ENCODE measurements at regions not wholly inside any gene's neighbourhood (a gene's known extent, or its start where the extent isn't known, plus 50 kb on each side); places are given as distances from the start of the nearest gene placed in this dataset.

DNA sequence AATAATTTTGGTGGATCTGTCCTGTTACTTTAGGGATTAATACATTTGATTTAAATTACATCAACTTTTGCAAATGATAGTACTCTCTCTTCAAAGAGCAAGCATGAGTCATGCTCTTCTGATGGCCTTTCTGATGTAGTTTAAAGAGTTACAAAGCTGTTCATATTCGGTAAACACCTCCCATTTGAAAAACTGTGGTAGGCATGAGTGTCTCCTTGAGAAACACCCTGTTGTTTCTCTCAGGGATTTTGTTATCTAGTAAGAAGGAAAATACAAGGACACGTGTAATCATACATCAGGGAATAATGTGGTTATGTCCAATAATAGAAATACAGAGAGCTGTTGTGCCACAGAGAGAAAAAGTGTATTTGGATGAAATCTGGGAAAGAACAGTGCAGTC, 53.3 kb upstream of the E2F7 start:
- ATAC-seq = no peak

DNA sequence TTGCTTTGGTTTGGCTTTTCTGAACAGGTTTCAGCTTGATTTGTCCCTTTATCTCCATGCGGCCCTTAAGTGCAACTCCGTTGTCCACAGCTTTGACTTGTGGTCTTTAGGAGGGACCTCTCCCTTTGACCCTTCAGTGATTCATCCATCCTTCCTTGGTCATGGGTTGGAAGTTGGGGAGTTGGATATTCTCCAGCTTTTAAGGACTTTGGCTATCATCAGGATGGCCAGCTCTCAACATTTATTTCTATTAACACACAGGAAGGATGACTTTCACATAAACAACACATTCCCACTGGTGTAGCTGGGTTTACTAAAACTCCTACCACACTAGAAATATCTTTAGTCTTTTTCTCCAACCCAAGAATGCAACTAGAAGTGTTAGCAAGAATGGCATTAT, 50.9 kb upstream of the E2F7 start:
- TF ChIP-seq, protein P1, sequence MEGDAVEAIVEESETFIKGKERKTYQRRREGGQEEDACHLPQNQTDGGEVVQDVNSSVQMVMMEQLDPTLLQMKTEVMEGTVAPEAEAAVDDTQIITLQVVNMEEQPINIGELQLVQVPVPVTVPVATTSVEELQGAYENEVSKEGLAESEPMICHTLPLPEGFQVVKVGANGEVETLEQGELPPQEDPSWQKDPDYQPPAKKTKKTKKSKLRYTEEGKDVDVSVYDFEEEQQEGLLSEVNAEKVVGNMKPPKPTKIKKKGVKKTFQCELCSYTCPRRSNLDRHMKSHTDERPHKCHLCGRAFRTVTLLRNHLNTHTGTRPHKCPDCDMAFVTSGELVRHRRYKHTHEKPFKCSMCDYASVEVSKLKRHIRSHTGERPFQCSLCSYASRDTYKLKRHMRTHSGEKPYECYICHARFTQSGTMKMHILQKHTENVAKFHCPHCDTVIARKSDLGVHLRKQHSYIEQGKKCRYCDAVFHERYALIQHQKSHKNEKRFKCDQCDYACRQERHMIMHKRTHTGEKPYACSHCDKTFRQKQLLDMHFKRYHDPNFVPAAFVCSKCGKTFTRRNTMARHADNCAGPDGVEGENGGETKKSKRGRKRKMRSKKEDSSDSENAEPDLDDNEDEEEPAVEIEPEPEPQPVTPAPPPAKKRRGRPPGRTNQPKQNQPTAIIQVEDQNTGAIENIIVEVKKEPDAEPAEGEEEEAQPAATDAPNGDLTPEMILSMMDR (IDR thresholded peaks at IDR 0.05) = no peak
- TF ChIP-seq POLR2A (IDR thresholded peaks at IDR 0.05) = no peak
- intact Hi-C loops (cut with DNase I) = no loop called here
- Histone ChIP-seq H3K27me3 (no peaks in the 10 kb centered on the region), H3K4me1 (no peaks in the 10 kb centered on the region), H3K36me3 (replicated peaks in 1 of 2; ENCODE audit: insufficient read depth in 1 of 2, low read depth in 2 of 2) (no peaks in the 10 kb centered on the region), H3K9me3 (no peaks in the 10 kb centered on the region), H3K4me3 (no peak overlapping the region), H3K27ac (no peak overlapping the region)
- 60 to 81% methylated on average over 2 of the region's 2 CpGs for WGBS, 2 donors
- ATAC-seq (no peak), DNase-seq (no peak)

More for the DNA sequence above, 53.3 kb upstream of the E2F7 start:
- Histone ChIP-seq H3K27me3 (no peaks in the 10 kb centered on the region), H3K9me3 (no peaks in the 10 kb centered on the region), H3K4me1 (no peaks in the 10 kb centered on the region), H3K27ac (no peak overlapping the region), H3K36me3 (replicated peaks in 1 of 2; ENCODE audit: insufficient read depth in 1 of 2, low read depth in 2 of 2) (no peaks in the 10 kb centered on the region), H3K4me3 (no peak overlapping the region)
- TF ChIP-seq, protein P1 (IDR thresholded peaks at IDR 0.05) = no peak
- TF ChIP-seq POLR2A (IDR thresholded peaks at IDR 0.05) = no peak
- WGBS, 2 donors = 30 to 39% methylated on average over 2 of the region's 2 CpGs
- intact Hi-C loops (cut with DNase I) = no loop called here
- no peak for DNase-seq

DNA sequence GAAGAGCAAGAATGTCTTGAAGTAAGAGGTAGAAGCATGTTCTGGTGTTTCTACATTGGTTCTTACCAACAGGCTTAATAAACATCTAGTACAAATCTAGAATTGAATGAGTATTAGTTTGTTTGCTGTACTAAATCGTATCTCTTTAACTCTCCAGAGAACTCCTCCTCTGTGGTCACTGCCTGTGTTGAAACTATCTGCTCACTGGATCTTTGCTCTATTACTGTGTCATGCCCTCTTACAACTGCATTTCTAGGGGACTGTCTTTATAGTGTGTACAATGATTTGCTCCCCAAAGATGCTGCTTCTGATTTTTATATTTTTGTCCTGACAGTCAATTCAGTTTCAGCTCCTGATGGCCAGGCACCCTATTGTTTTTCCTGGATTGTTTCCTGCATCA, 50.1 kb upstream of the E2F7 start:
- Histone ChIP-seq H3K36me3 (replicated peaks in 1 of 2; ENCODE audit: insufficient read depth in 1 of 2, low read depth in 2 of 2) (no peaks in the 10 kb centered on the region), H3K4me3 (no peak overlapping the region), H3K4me1 (no peaks in the 10 kb centered on the region), H3K27me3 (no peaks in the 10 kb centered on the region), H3K9me3 (peaks cover 0 to under 1% (median 0%) of the 10 kb centered on the region in 3 donors), H3K27ac (no peak overlapping the region)
- WGBS, 2 donors = 63 to 75% methylated on average over 1 of the region's 1 CpG
- TF ChIP-seq, protein P1 (IDR thresholded peaks at IDR 0.05) = no peak
- TF ChIP-seq POLR2A (IDR thresholded peaks at IDR 0.05) = no peak
- ATAC-seq (no peak), DNase-seq (no peak)
- intact Hi-C loops (cut with DNase I) = no loop called here
